GM13976 (cell line): ENCODE measurements at regions not wholly inside any gene's neighbourhood (a gene's known extent, or its start where the extent isn't known, plus 50 kb on each side); places are given as distances from the start of the nearest gene placed in this dataset.
"Not testable (repeated sequence)": the region's sequence is repeated elsewhere in the genome, so short reads cannot be mapped to it uniquely, and the experiment has no call there.

ENCODE experiments used
- DNase-seq: peaks from one replicate; pipeline ENCODE4 v3.0.0; 2012; ENCODE audit warnings: low spot score
- in situ Hi-C: fragments of 300-500 bp; cut with MboI; formaldehyde crosslinking; loops from one replicate; pipeline ENCODE4 v1.12.0; 2022; ENCODE audit warnings: low sequenced_read_pairs, mixed read lengths, inconsistent platforms; ENCODE audit not compliant: unreplicated experiment
- TF ChIP-seq, protein P1 (sequence below): IDR thresholded peaks from 2 replicates; pipeline ENCODE4 v1.5.1; 2012; ENCODE audit warnings: borderline replicate concordance, mild to moderate bottlenecking; ENCODE audit not compliant: insufficient read depth; ENCODE audit errors: extremely low read depth, missing control alignments, control extremely low read depth

DNA sequence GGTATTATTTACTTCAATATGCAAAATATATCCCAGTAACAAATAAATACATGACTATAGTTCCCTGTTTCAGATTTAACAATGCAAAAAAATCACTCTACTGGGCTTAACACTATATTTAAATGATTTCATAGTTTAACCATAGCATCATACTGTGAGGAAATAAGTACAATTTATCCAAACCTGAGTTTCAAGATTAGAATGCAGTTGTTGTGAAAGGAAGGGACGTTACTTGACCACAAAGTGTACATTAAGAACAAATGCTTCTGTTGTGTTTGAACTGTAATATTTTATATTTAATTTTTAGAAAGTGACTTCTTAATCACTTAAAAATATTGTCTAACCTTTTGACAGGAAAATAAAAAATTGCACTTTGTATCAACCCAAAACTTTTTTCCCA is 1747.9 kb upstream of the SPRY2 start:
- TF ChIP-seq, protein P1, sequence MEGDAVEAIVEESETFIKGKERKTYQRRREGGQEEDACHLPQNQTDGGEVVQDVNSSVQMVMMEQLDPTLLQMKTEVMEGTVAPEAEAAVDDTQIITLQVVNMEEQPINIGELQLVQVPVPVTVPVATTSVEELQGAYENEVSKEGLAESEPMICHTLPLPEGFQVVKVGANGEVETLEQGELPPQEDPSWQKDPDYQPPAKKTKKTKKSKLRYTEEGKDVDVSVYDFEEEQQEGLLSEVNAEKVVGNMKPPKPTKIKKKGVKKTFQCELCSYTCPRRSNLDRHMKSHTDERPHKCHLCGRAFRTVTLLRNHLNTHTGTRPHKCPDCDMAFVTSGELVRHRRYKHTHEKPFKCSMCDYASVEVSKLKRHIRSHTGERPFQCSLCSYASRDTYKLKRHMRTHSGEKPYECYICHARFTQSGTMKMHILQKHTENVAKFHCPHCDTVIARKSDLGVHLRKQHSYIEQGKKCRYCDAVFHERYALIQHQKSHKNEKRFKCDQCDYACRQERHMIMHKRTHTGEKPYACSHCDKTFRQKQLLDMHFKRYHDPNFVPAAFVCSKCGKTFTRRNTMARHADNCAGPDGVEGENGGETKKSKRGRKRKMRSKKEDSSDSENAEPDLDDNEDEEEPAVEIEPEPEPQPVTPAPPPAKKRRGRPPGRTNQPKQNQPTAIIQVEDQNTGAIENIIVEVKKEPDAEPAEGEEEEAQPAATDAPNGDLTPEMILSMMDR: no peak
- DNase-seq: no peak
- in situ Hi-C loops: no loop called here

DNA sequence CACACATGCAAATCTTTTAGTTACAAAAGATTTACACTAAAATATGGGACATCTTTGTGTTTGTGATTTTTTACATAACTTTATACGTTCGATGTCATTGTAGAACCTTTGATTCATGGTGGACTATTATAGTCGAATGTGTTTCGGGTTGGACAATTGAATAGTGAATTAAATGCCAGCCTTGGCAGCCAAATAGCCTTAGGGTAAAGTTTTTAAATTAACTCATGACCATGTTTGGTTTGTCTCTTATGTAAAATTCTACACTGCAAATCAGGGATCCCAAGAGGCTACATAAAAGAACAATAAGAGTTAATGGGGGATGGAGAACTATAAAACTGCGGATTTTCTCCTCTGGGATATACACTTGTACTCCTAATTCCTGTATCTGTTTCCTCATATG is 1735.6 kb upstream of the SPRY2 start:
- no peak for DNase-seq
- TF ChIP-seq, protein P1: no peak
- in situ Hi-C loops: no loop called here

DNA sequence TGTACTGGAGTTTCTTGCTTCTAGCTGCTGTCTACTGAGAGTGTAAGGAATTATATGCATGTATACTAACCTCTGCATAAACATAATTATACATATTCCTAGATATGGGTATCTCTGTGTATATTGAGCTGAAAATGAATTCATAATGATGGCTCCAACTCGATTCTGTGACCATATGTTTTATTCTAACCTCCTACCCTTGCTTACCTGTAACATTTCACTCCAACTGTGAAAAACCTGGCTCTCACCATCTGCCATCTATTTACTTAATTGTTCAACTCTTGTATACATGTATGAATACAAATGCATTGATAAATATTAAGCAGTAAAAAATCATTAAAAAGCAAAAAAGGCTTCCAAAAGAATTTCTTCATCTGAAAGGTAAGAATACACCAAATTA is 1729.5 kb upstream of the SPRY2 start:
- no peak for DNase-seq
- TF ChIP-seq, protein P1: no peak
- in situ Hi-C loops: no loop called here

DNA sequence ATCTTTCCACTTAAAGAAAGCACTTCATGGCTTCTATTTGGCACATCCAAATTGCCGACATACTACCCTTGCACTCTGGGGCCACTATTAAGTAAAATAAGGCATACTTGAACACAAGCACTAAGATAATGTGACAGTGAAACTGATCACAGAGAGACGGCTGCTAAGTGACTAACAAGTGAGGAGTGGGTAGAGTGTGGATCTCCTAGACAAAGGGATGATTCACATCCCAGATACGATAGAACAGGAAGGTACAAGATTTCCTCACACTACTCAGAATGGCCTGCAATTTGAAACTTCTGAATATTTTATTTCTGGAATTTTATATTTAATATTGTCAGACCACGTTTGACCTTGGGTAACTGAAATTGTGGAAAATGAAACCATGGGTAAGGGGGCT is 1721.8 kb upstream of the SPRY2 start:
- TF ChIP-seq, protein P1: no peak
- no peak for DNase-seq
- in situ Hi-C loops: no loop called here

DNA sequence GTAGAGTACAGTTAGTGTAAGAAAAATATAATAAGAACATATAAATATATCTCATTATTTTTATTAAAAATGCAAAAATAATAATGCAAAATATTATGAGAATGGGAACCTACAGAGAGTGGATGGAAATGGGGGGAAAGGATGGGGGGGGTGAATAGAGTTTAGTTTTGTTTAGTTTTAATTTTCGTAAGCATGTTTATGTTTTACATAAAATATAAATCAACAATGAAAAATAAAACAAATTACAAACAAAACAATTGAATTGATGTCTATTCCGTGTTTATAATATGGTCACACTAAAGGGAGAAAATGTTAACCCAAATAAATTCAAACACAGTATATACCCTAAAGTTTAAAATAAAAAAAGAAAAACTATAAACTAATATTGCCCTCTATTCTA is 1717.4 kb upstream of the SPRY2 start:
- in situ Hi-C loops: no loop called here
- DNase-seq: no peak
- TF ChIP-seq, protein P1: no peak

DNA sequence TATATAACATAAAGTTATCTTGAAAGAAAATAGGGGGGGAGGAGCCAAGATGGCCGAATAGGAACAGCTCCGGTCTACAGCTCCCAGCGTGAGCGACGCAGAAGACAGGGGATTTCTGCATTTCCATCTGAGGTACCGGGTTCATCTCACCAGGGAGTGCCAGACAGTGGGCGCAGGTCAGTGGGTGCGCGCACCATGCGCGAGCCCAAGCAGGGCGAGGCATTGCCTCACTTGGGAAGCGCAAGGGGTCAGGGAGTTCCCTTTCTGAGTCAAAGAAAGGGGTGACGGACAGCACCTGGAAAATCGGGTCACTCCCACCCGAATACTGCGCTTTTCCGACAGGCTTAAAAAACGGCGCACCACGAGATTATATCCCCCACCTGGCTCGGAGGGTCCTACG is 1704.4 kb upstream of the SPRY2 start:
- DNase-seq, in situ Hi-C loops: not testable (repeated sequence)

DNA sequence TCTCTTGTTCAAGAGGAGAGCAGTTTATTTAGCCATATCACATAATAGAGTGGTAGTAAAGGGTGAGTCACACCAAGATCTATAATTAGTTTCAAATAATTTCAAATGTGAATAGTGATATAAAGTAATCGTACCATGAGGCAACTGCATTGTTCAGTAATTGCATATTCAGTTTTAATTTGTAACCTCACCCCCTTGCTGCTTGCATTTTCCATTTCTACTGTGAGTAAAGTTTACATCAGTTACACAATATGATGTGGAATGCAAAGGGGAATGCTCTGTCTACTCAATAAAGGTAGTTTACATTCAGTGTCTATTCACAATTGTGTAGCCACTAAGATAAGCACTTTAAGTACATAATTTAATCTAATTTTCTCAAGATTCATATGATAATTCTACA is 1695.7 kb upstream of the SPRY2 start:
- in situ Hi-C loops: no loop called here
- no peak for DNase-seq

More for the DNA sequence above, 1695.7 kb upstream of the SPRY2 start:
- TF ChIP-seq, protein P1: no peak
